RWPE1 (cell line): ENCODE measurements at regions not wholly inside any gene's neighbourhood (a gene's known extent, or its start where the extent isn't known, plus 50 kb on each side); places are given as distances from the start of the nearest gene placed in this dataset.
"Not testable (repeated sequence)": the region's sequence is repeated elsewhere in the genome, so short reads cannot be mapped to it uniquely, and the experiment has no call there.

Source experiments
- CTCF ChIA-PET: fragments of 350-600 bp; sonication (Branson Sonifier 250); formaldehyde crosslinking; extraction: SDS; loops from one replicate; lab custom pipeline; 2021; lab: Yijun Ruan, JAX
- POLR2A ChIA-PET: fragments of 400-600 bp; formaldehyde crosslinking; extraction: SDS; loops from one replicate; lab custom pipeline; 2020; ENCODE audit warnings: antibody characterized with exemption; ENCODE audit not compliant: low non-redundant PET; lab: Yijun Ruan, JAX
- DNase-seq: peaks from one replicate; pipeline ENCODE4 v3.0.0; 2012; ENCODE audit warnings: low spot score
- H3K27ac ChIP-seq: fragments of 450-650 bp; 2 replicates; pipeline ENCODE4 v1.5.1; 2017
- TF ChIP-seq, protein P1 (sequence below): fragments of 450-650 bp; conservative IDR thresholded peaks from 2 replicates; pipeline ENCODE4 v1.5.1; 2017; ENCODE audit warnings: low read depth, mild to moderate bottlenecking

- POLR2A ChIA-PET: no interaction called here
- CTCF ChIA-PET: no interaction called here
- DNase-seq: no peak
- TF ChIP-seq, protein P1, sequence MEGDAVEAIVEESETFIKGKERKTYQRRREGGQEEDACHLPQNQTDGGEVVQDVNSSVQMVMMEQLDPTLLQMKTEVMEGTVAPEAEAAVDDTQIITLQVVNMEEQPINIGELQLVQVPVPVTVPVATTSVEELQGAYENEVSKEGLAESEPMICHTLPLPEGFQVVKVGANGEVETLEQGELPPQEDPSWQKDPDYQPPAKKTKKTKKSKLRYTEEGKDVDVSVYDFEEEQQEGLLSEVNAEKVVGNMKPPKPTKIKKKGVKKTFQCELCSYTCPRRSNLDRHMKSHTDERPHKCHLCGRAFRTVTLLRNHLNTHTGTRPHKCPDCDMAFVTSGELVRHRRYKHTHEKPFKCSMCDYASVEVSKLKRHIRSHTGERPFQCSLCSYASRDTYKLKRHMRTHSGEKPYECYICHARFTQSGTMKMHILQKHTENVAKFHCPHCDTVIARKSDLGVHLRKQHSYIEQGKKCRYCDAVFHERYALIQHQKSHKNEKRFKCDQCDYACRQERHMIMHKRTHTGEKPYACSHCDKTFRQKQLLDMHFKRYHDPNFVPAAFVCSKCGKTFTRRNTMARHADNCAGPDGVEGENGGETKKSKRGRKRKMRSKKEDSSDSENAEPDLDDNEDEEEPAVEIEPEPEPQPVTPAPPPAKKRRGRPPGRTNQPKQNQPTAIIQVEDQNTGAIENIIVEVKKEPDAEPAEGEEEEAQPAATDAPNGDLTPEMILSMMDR: no peak
- H3K27ac ChIP-seq: no peak overlapping the region
Measured at GRCh38 chr7:9719303-9719702, 1254.4 kb upstream of the PHF14 start.

GRCh38 chr7:9719721-9720120 lies 1254.0 kb upstream of the PHF14 start:
- H3K27ac ChIP-seq: no peak overlapping the region
- DNase-seq: no peak
- ChIA-PET POLR2A (no interaction called here), CTCF (no interaction called here)
- TF ChIP-seq, protein P1: no peak

GRCh38 chr7:9725940-9726663 lies 1247.6 kb upstream of the PHF14 start:
- DNase-seq, CTCF ChIA-PET, POLR2A ChIA-PET, H3K27ac ChIP-seq: not testable (repeated sequence)

DNA sequence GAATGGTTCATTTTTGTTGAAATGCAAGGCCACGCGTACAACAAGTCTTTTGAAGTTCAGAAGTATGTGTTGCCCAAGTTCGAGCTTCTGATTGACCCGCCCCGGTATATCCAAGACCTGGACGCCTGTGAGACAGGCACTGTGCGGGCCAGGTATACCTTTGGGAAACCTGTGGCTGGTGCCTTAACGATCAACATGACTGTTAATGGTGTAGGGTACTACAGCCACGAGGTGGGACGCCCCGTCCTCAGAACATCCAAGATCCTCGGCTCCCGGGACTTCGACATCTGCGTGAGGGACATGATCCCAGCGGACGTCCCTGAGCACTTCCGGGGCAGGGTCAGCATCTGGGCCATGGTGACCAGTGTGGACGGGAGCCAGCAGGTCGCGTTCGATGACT lies 1246.9 kb upstream of the PHF14 start:
- H3K27ac ChIP-seq, DNase-seq, CTCF ChIA-PET, POLR2A ChIA-PET: not testable (repeated sequence)

GRCh38 chr7:9727467-9727869 lies 1246.2 kb upstream of the PHF14 start:
- POLR2A ChIA-PET, CTCF ChIA-PET, DNase-seq, H3K27ac ChIP-seq: not testable (repeated sequence)

- POLR2A ChIA-PET, CTCF ChIA-PET, DNase-seq, H3K27ac ChIP-seq: not testable (repeated sequence)
Measured at GRCh38 chr7:9728014-9728657, 1245.5 kb upstream of the PHF14 start.

- CTCF ChIA-PET: no interaction called here
- no peak overlapping the region for H3K27ac ChIP-seq
- POLR2A ChIA-PET: no interaction called here
- TF ChIP-seq, protein P1: no peak
- no peak for DNase-seq
Measured at GRCh38 chr7:9752033-9752432, 1221.6 kb upstream of the PHF14 start.

DNA sequence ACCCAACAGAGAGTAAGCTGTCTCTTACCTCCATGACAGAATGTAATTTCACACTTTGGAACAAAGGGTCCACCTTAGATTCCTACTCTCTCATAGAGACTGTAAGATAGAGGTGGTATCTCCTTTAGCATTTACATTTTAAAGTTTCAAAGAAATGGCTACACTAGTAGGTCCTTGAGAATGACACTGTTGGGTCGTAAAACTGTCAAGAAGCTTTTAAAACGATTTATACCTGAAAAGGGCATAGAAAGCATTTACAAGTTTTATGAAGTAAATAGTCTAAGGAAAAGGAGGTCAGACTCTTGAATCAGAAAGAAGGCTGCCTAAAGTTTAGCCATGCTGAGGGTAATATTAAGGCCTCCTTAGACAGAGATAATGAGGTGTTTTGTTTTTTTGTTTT lies 1212.4 kb upstream of the PHF14 start:
- ChIA-PET POLR2A (no interaction called here), CTCF (no interaction called here)
- no peak for DNase-seq
- TF ChIP-seq, protein P1: no peak
- H3K27ac ChIP-seq: no peak overlapping the region
